Activated CD4-positive, alpha-beta T cell treated with anti-CD3 and anti-CD28 coated beads for 4 hours (primary cell): ENCODE measurements at regions not wholly inside any gene's neighbourhood (a gene's known extent, or its start where the extent isn't known, plus 50 kb on each side); places are given as distances from the start of the nearest gene placed in this dataset.
"Not testable (repeated sequence)": the region's sequence is repeated elsewhere in the genome, so short reads cannot be mapped to it uniquely, and the experiment has no call there.

Experiments used
- DNase-seq, 2 donors: peaks; one replicate each; pipeline ENCODE4 v3.0.0-alpha.2; 2020

DNA sequence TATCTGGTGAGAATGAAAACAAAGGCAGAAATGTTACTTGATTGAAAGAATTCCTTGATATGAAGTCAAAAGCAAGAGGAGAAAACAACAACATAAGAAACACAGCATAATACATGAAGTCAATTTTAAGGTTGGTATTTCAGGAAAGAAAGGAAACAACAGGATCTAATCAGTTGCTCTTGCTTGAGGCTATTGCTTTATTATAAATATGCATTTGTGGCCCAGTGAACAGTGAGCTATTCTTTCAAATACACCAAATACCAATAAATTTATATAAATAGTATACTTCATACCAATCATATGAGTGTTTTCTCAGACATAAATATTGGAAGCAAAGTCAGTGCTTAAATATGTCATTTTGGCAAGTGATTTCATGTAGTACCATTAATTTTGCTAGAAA lies 806.6 kb downstream of the NXPH1 start:
- DNase-seq: no peak

DNA sequence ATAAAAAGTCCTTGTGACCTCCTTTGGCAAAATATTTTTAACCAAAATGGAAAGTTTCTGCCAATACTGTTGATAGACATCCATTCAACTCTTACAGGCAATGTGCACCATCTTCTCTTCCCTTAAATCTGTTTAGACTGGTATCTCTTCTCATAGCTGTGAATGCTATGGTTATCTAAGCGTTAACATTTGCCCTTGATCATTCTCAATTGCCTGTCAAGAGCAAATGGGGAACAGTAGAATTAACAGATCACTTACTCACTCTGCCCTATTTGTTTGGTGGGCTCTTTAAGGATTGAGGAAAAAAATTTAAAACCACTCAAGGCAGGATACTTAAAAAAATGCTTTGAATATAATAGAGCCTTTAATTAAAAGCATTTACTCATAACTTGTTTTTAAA lies 808.4 kb downstream of the NXPH1 start:
- no peak for DNase-seq

DNA sequence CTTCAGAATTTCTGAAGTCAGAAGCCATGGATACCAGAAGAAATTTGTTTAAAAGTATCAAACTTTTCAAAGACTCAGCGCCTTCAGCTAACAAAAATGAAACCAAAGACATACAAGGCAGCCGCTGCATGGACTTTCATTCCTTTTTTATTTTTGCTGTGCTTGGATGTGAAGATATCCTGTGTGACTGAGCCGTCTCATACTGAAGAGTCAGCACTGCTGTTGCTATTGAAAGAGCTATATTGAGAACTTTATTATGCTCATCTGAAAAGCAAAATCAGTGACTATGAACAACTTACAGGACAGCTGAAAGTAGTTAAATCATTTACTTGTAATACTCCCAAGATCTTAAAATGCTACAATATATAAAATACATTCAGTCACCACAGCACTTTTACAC lies 809.2 kb downstream of the NXPH1 start:
- no peak for DNase-seq

DNA sequence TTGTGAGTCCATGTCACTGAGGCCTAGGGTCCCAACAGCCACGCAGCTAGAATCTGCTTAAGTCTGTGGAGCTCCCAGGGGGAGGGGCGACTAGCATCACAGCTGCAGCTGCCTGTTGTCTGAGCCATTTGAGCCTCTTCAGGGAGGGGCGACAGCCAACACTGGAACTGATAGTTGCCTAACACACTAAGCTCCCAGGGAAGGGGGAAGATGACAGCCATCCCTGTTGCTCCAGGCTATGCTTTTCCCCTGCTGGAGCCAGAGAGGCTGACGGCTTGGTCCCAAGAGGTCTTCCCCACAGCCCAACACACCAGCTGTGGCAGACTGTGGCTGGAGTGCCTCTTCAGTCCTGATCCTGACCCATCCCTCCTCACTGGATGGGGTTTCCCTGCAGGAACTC lies 817.5 kb downstream of the NXPH1 start:
- DNase-seq: no peak

DNA sequence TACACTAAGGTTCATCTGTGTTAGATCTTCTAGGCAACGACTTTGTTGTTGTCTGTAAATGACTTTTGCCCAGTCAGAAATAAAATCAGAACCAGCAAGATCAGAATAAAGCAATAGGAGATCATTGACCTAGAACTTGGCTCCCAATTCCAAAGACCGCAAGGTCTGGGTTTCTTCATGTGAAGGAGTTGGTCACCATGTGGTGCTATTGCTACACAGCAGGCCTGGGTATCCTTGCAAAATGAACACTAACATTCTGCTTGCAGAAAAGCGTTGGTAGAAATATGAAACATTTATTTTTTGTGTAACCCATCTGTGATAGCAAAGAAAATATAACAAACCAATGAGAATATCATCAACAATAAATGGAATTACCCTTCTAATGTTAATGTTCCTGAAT lies 831.0 kb downstream of the NXPH1 start:
- no peak for DNase-seq

DNA sequence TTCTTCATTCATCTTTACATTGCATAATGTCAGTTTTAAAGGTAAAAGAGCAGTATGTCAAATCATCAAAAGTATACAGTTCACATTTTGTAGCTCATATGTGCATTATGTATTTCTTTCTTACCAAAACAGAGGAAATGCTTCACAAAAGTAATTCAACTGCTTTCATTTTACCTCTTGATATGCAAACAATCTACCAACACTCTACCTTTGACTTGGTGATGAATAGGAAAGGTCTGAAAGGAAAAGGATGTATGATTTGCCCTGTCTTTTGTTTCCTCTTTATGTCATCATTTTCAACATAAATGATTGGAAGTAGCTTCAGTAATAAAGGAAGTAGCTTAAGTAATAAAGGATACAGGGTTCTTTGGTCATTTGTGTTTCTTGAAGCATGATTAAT lies 846.7 kb downstream of the NXPH1 start:
- DNase-seq: no peak

DNA sequence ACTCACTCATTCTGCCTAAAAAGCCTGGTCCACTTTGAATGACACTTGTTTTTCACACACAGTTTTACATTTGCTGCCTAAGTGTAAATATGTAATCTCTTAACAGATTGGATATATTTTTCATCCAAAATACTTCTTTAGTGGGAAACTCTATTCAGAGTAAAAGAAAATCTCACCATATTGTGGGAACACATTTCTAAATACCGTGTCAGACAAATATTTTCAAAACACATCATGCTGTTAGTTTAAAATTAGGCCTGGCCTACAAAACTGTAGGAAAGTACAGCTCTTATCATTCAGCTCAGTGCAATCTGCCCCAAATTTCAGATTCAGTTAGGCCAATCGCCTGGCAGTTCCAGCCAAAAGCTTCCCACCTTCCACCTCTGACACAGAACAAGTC lies 849.8 kb downstream of the NXPH1 start:
- no peak for DNase-seq

DNA sequence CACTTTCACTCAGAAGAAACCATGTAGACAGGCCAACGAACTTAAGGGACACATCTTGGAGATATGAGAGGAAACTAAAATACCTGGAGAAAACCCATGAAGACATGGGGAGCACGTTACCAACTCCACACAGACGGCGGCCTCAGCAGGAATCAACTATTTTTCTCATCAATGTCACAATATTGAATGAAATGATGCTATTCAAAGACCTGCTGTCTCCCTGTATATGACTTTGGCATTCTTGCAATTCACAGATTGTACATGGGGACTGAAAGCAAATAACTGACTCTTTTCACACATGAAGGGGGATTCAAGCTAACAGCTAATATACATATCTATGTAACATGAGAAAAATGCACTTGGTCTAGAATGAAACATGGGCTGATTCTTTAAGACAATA lies 869.0 kb downstream of the NXPH1 start:
- DNase-seq: no peak

DNA sequence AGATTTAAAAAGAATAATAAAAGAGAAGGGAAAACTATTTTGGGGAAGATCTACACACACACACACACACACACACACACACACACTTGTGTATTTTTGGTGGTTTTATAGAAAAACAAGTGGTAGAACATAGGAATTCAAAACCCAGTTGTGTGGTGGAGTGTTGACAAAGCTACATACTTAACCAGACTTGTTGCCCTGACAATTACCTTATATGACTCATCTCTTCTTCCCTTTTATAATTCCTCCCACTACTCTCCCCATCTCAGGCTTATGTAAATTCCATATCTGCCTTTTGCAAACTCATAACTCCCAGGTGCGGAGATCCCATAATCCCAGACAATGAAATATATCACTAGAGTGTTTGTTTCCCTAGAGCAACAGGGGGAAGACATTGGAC lies 873.7 kb downstream of the NXPH1 start:
- DNase-seq: no peak

DNA sequence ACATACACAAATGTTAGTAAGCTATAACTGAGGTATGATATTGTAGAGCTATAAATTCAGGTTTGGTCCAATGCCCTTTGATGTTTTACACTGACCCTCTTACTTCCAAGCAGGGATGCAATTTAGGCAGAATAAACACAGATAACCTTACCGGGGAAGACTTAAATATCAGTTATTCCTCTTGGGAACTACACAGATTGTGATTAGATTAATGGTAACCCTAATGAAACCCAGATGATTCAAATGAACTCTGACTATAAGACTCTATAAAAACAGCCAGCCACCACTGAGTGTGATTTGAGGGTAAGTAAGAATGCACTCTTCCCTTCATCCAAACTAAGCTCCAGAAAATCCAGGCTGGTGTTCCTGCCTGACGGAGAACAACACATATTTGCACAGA lies 891.1 kb downstream of the NXPH1 start:
- no peak for DNase-seq

DNA sequence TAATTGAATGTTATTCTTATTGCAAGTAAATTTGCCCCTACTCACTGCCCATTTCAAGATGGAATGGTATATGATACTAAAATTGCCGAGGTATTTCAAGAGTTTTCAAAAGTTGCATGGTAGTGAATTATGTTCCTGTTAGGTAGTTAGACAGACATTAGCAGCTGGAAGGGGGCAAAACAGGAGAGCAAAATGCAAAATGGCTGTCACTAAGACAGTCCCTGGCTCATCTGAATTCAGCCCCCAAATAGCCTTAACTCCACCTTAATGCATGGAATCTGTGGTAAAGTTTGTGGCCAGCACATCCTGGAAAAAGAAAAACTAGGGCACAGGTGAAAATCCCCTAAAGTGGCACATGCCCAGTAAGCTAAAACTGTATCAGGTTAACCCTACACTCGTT lies 894.9 kb downstream of the NXPH1 start:
- no peak for DNase-seq

DNA sequence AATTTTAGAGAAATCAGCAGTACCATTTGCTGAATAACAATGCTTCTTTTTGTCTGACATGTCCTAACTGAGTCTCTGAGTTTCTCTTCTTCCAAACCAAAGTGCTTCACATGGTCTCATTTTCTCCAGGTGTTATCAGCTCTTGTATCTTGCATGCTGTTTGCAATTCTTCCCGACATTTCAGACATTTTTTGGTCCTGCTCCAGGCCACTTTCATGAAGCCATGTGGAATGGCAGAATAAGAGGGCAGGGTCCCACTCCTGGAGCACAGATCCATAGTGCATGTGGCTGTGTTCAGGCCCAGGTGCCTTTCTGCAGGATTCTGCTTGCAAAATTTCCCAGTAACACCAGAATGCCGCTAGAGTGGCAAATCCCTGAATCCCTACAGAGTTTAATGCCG lies 916.2 kb downstream of the NXPH1 start:
- no peak for DNase-seq

DNA sequence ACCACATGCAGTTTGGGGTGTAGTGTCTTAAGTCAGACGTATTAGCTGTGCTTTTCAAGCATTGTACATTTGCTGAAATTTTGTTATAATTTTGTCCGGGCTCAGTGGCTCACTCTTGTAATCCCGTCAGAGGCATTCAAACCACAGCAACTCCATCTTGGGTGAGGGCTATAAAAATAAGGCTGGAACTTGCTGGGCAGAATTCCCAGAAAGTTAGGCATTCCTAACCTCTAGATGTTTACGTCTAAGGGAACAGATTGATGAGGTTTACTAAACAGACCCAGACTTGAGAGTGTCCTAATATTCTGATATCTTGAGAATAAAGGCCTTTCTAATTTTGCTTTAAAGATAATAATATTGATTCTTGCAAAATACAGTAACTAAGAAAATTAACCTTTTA lies 957.8 kb downstream of the NXPH1 start:
- no peak for DNase-seq

DNA sequence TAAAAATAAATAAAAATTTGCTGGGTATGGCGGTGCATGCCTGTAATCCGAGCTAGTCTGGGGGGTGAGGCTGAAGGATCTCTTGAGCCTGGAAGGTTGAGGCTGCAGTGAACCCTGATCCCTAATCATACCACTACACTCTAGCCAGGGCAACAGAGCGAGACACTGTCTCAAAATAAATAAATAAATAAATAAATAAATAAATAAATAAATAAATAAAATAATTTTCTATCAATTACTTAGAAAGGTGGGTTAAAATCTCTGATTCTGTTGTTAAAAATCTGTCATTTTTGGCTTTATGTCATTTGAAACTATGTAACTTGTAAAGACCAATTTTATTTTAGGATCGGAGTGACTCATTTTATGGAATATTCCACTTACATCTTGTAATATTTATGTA lies 958.6 kb downstream of the NXPH1 start:
- DNase-seq: no peak

DNA sequence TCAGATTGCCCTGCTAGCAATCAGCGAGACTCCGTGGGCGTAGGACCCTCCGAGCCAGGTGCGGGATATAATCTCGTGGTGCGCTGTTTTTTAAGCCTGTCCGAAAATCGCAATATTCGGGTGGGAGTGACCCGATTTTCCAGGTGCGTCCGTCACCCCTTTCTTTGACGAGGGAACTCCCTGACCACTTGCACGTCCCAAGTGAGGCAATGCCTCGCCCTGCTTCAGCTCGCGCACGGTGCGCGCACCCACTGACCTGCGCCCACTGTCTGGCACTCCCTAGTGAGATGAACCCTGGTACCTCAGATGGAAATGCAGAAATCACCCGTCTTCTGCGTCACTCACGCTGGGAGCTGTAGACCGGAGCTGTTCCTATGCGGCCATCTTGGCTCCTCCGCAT lies 971.0 kb downstream of the NXPH1 start:
- not testable (repeated sequence) for DNase-seq

DNA sequence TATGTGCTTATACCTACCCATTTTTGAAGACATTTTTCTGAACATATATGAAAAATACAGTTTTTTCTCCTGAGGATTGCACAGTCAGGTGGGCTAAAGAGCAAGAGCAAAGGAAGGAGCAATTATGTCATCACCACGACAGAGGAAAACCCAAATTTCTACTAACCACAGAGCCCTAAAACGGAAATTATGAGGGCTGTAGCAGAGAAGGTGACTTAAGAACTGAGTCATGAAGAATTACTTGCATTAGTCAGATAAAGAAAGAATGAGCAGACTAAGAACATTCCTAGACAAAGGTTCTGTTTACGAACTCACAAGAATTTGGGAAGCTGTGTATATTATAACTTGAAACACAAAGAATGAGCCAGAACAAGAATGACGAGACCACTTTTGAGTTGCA lies 974.4 kb downstream of the NXPH1 start:
- DNase-seq: no peak

DNA sequence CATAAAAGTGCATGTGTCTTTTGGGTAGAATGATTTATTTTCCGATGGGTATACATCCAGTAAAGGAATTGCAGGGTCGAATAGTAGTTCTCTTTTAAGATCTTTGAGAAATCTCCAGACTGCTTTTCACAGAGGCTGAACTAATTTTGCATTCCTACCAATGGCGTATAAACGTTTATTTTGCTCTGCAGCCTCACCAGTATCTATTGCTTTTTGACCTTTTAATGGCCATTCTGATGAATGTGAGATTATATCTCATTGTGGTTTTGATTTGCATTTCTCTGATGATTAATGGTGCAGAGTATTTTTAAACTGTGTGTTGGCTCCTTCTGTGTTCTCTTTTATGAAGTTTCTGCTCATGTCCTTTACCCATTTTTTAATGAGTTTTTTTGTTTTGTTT lies 1020.1 kb downstream of the NXPH1 start:
- no peak for DNase-seq

DNA sequence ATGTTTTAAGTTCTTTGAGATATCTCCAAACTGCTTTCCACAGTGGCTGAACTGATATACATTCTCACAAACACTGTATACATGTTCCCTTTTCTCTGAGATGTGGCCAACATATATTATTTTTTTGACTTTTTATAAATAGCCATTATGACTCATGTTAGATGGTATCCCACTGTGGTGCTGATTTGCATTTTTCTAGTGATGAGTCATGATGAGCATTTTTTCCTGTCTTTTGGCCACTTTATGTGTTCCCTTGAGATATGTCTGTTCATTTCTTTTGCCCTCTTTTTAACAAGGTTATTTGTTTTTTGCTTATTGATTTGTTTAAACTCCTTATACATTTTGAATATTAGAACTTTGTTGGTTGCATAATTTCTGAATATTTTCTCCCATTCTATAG lies 1055.1 kb downstream of the NXPH1 start:
- DNase-seq: no peak

DNA sequence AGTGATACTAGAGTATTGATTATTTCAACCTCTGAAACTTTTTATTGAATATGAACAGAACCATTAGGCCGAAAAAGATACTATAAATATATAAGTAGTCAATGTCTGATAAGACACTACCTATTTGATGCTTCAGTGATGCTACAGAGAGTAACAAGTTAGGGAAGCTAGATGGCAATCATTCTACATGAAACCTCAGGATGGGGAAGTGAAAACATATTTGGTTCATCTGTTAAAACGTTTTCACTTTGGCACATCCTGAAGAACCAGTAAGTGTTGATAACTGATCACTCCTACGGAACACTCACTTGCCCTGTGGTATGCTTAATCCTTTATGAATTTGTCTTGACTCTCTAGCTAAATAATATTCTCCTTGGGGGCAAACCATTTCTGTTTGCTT lies 1064.9 kb downstream of the NXPH1 start:
- DNase-seq: no peak

DNA sequence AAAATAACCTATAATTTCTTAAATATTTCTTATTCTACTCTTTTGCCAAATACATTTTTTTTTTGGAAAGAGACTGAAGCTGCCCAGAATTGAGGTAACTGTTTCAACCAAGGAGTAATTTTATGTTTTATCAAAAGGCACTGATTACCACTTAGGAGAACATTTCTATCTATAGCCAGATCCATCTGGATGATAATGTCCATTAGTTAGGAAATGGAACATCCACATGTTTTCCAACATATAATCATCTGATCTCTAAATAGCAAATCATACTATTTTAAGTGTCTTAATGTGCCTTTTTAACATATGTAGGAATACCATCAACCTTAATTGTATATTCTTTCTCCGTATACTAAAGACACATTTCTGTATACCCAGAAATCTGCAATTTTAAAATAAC lies 1068.9 kb downstream of the NXPH1 start:
- no peak for DNase-seq

DNA sequence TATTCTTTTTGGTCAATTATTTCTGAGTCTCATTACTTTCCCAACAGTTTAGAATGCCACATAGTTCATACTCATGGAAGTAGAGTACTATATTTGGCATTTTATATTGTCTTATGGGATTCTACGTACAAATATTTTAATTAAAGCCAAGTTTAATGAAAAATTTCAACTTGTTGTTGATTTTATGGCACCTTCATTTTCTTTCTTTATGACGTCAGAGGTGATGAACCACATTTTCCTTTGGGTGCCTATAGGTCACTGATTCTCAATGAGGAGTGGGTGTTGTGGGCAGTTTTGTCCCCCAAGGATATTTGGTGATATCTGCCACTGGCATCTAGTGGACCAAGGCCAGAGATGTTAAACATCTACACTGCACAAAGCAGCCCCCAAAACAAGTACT lies 1071.3 kb downstream of the NXPH1 start:
- DNase-seq: no peak

DNA sequence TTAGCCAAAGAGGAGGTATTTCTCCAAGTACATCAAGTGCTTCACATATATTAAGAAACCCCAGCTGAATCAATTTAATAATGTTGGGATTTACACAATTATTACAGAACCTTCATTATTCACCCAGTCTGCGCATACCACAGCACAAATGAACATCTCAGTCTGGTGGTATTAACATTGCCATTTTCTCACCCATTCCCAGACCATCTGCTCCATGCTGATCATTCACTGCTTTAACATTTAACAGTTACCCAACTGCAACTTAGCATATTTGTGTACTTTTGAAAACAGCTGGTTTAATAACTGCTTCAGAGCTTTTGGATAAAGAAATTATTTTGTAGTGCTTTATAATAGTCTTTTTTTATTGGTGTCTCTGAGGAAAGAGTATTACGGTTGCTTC lies 1072.1 kb downstream of the NXPH1 start:
- DNase-seq: no peak

DNA sequence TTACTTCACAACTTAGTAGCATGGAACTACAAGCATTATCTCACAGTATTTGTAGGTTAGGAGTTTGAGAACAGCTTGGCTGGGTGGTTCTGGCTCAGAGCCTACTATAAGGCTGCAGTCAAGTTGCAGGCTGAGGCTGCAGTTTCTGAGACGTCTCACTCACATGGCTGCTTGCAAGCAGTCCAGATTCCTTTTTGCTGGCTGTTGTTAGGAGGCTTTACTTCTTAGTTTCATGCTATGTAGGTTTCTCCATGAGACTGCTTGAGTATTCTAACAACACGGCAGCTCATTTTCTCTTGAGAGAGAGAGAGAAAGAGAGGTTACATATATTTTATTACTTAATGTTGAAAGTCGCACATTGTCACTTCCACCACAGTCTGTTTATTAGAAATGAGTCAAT lies 1073.9 kb downstream of the NXPH1 start:
- DNase-seq: no peak

DNA sequence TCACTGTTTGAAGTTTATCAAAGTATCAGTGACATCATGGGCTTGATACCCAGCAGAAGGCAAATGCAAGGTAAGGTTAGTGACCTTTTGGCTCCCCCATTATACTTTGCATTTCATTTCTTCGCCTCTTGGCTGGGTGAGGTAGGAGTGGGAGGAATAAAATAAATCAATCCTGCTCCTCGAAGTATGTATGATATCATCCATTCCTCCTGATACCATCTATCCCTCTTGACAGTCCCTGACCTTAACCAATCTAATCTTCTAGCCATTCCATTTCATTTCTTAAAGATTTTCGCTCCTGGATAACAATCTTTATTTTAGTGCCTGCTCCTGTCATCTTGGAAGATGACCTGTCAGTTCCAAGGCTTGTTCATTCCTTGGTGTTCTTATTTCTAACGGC lies 1083.3 kb downstream of the NXPH1 start:
- no peak for DNase-seq

DNA sequence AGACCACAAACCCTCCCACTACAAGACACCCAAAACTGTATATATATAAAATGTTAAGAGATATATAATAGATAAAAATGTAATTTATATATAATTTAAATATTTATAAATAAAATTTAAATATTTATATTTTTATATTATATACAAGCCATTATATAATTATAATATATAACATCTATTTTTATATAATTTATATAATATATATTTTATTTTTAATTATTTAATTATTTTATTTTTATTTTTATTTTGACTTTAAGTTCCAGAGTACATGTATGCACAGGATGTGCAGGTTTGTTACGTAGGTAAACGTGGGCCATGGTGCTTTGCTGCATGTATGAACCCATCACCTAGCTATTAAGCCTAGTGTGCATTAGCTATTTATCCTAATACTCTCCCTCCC lies 1090.2 kb downstream of the NXPH1 start:
- no peak for DNase-seq

DNA sequence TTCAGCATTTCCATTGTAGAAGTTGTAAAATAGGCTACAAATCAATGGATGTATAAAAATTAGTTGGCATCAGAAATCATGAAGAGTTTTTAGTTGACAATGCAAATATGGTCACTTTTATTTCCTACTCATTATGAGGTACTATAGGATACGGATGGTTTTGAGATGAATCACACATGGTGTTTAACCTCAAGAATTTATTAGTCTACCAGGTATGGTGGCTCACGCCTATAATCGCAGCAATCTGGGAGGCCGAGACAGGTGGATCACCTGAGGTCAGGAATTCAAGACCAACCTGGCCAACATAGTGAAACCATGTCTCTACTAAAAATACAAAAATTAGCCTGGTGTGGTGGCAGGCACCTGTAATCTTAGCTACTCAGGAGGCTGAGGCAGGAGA lies 1119.0 kb downstream of the NXPH1 start:
- DNase-seq: not testable (repeated sequence)

DNA sequence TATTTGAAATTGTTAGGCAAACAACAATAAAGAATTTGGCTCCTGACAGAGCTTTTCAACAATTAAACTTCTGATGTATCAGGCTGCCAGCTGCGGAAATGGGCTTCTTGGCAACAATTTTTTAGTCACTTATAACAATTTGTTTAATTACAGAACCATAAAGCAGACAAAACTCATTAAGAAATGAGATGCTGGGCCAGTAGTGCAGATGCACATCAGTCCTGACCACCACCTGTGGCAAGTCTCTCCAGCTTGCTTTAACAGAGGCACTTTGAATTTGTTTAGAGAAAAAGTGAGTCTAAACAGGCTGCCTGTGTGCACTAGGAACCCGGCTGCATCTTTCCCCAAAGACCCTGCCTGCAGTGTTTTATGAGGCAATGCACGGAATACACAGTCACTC lies 1124.4 kb downstream of the NXPH1 start:
- DNase-seq: no peak
